Colonic mucosa (tissue), 4 donors: ENCODE measurements at regions not wholly inside any gene's neighbourhood (a gene's known extent, or its start where the extent isn't known, plus 50 kb on each side); places are given as distances from the start of the nearest gene placed in this dataset.

Experiments used
- DNase-seq: peaks from one replicate; pipeline ENCODE4 v3.0.0-alpha.2; 2020
- H3K27ac ChIP-seq: fragments of 200-600 bp; one replicate; pipeline ENCODE4 v1.8.0; 2021
- H3K27me3 ChIP-seq: fragments of 200-600 bp; one replicate; pipeline ENCODE4 v1.8.0; 2021
- H3K36me3 ChIP-seq: fragments of 200-600 bp; one replicate; pipeline ENCODE4 v1.8.0; 2021
- H3K4me1 ChIP-seq: fragments of 200-600 bp; one replicate; pipeline ENCODE4 v1.8.0; 2021; ENCODE audit warnings: mild to moderate bottlenecking
- H3K4me3 ChIP-seq: fragments of 200-600 bp; one replicate; pipeline ENCODE4 v1.8.0; 2021
- H3K9ac ChIP-seq, 2 donors: one replicate each; pipeline ENCODE4 v1.7.0; 2013; ENCODE audit warnings: control low read depth in 2 of 2, low read depth in 2 of 2, low read length in 2 of 2
- H3K9me3 ChIP-seq: fragments of 200-600 bp; one replicate; pipeline ENCODE4 v1.8.0; 2021
- CTCF ChIP-seq: fragments of 200-600 bp; IDR thresholded peaks from one replicate; pipeline ENCODE4 v1.8.0; 2022; ENCODE audit warnings: antibody characterized with exemption, mild to moderate bottlenecking
- intact Hi-C: fragments of 100-400 bp; cut with DNase I; formaldehyde crosslinking; loops from one replicate; pipeline ENCODE4 v1.14.1; 2022
- donor health status: healthy.
- donor health status: DM: no; HTN: no; CAD: no.
- donor health status: DM: no; HTN: no; CAD: no.

GRCh38 chr2:481388-481787, 193.5 kb upstream of the ALKAL2 start:
- no peaks in the 10 kb centered on the region for H3K4me1 ChIP-seq
- H3K27ac ChIP-seq = no peak overlapping the region
- no peak for TF ChIP-seq CTCF
- intact Hi-C loops = no loop called here
- H3K9ac ChIP-seq = no peak overlapping the region
- no peaks in the 10 kb centered on the region for H3K27me3 ChIP-seq
- no peaks in the 10 kb centered on the region for H3K9me3 ChIP-seq
- H3K36me3 ChIP-seq = no peaks in the 10 kb centered on the region
- no peak for DNase-seq
- H3K4me3 ChIP-seq = no peak overlapping the region

- Histone ChIP-seq H3K9ac (no peak overlapping the region), H3K4me1 (no peaks in the 10 kb centered on the region), H3K27me3 (no peaks in the 10 kb centered on the region), H3K9me3 (no peaks in the 10 kb centered on the region), H3K27ac (no peak overlapping the region), H3K36me3 (no peaks in the 10 kb centered on the region), H3K4me3 (peak overlapping the region; percentile 14)
- no peak for DNase-seq
- intact Hi-C loops = no loop called here
- no peak for TF ChIP-seq CTCF
Observed at GRCh38 chr2:479490-480176, 191.7 kb upstream of the ALKAL2 start.

- Histone ChIP-seq H3K9me3 (no peaks in the 10 kb centered on the region), H3K4me3 (no peak overlapping the region), H3K36me3 (no peaks in the 10 kb centered on the region), H3K9ac (no peak overlapping the region), H3K4me1 (no peaks in the 10 kb centered on the region), H3K27ac (no peak overlapping the region), H3K27me3 (no peaks in the 10 kb centered on the region)
- no peak for TF ChIP-seq CTCF
- intact Hi-C loops = no loop called here
- DNase-seq = no peak
Observed at GRCh38 chr2:479031-479430, 191.1 kb upstream of the ALKAL2 start.

- DNase-seq = no peak
- intact Hi-C loops = no loop called here
- peaks cover 21% of the 10 kb centered on the region for H3K27me3 ChIP-seq
Observed at GRCh38 chr2:471560-471959, 183.7 kb upstream of the ALKAL2 start.

GRCh38 chr2:469514-469913, 181.6 kb upstream of the ALKAL2 start:
- Histone ChIP-seq H3K9me3 (no peaks in the 10 kb centered on the region), H3K9ac (no peak overlapping the region), H3K36me3 (no peaks in the 10 kb centered on the region), H3K27me3 (peaks cover 21% of the 10 kb centered on the region), H3K4me1 (no peaks in the 10 kb centered on the region), H3K4me3 (no peak overlapping the region), H3K27ac (no peak overlapping the region)
- TF ChIP-seq CTCF = no peak
- intact Hi-C loops = no loop called here
- DNase-seq = no peak

More at GRCh38 chr2:471560-471959, 183.7 kb upstream of the ALKAL2 start:
- Histone ChIP-seq H3K9ac (no peak overlapping the region), H3K4me3 (no peak overlapping the region), H3K27ac (no peak overlapping the region), H3K9me3 (no peaks in the 10 kb centered on the region), H3K36me3 (no peaks in the 10 kb centered on the region), H3K4me1 (no peaks in the 10 kb centered on the region)
- TF ChIP-seq CTCF = no peak
